C4-2B (cell line): ENCODE measurements at regions not wholly inside any gene's neighbourhood (a gene's known extent, or its start where the extent isn't known, plus 50 kb on each side); places are given as distances from the start of the nearest gene placed in this dataset.

Experiments
- CTCF ChIP-seq: fragments of 450-650 bp; conservative IDR thresholded peaks from 2 replicates; pipeline ENCODE4 v1.5.1; 2017; ENCODE audit warnings: mild to moderate bottlenecking
- ZFX ChIP-seq: fragments of 450-650 bp; IDR thresholded peaks from 2 replicates; pipeline ENCODE4 v1.6.1; 2017

GRCh38 chr4:81912376-81913030, 440.8 kb upstream of the RASGEF1B start:
- TF ChIP-seq CTCF (no peak), ZFX (no peak)
